Effector memory CD8-positive, alpha-beta T cell (primary cell): ENCODE measurements at regions not wholly inside any gene's neighbourhood (a gene's known extent, or its start where the extent isn't known, plus 50 kb on each side); places are given as distances from the start of the nearest gene placed in this dataset.
"Not testable (repeated sequence)": the region's sequence is repeated elsewhere in the genome, so short reads cannot be mapped to it uniquely, and the experiment has no call there.

Experiments
- ATAC-seq: fragments of 150-1000 bp; cut with Tn5 transposase; replicated peaks from 2 replicates; pipeline ENCODE4 v1.10.0; 2021; ENCODE audit warnings: mild to moderate bottlenecking, moderate library complexity
- DNase-seq, 3 experiments: peaks; one replicate each; pipeline ENCODE4 v3.0.0; 2021
- H3K27ac Mint-ChIP-seq, 2 donors: one replicate each; pipeline ENCODE4 v1.8.0; 2022; ENCODE audit warnings: mild to moderate bottlenecking in 2 of 2, mixed read lengths in 2 of 2, moderate library complexity in 2 of 2
- H3K27me3 Mint-ChIP-seq, 2 donors: one replicate each; pipeline ENCODE4 v1.8.0; 2022; ENCODE audit warnings: mixed read lengths in 2 of 2
- H3K36me3 Mint-ChIP-seq: one replicate; pipeline ENCODE4 v1.8.0; 2022; ENCODE audit warnings: mild to moderate bottlenecking, moderate library complexity, mixed read lengths; ENCODE audit not compliant: insufficient read depth
- H3K4me1 Mint-ChIP-seq, 2 donors: one replicate each; pipeline ENCODE4 v1.8.0; 2022; ENCODE audit warnings: low read depth in 2 of 2, mixed read lengths in 2 of 2
- H3K4me3 Mint-ChIP-seq, 2 donors: one replicate each; pipeline ENCODE4 v1.8.0; 2022; ENCODE audit warnings: mild to moderate bottlenecking in 2 of 2, mixed read lengths in 2 of 2, moderate library complexity in 2 of 2
- H3K9me3 Mint-ChIP-seq, 2 donors: one replicate each; pipeline ENCODE4 v1.8.0; 2022; ENCODE audit warnings: mixed read lengths in 2 of 2

- no peak for DNase-seq
- Mint-ChIP-seq H3K4me1 (peaks cover 0 to 2% of the 10 kb centered on the region in 2 donors), H3K36me3 (no peaks in the 10 kb centered on the region), H3K9me3 (peaks cover 8% of the 10 kb centered on the region in 2 donors), H3K4me3 (no peak overlapping the region), H3K27ac (no peak overlapping the region), H3K27me3 (no peaks in the 10 kb centered on the region)
- ATAC-seq: no peak
Measured at GRCh38 chr3:87448558-87448957, 172.2 kb upstream of the POU1F1 start.

GRCh38 chr3:87446849-87447387 lies 170.5 kb upstream of the POU1F1 start:
- DNase-seq (no peak), ATAC-seq (no peak)
- H3K4me3 Mint-ChIP-seq: no peak overlapping the region
- H3K27ac Mint-ChIP-seq: no peak overlapping the region
- H3K4me1 Mint-ChIP-seq: no peaks in the 10 kb centered on the region
- H3K27me3 Mint-ChIP-seq: no peaks in the 10 kb centered on the region
- no peaks in the 10 kb centered on the region for H3K36me3 Mint-ChIP-seq
- H3K9me3 Mint-ChIP-seq: peaks cover 8% of the 10 kb centered on the region in 2 donors

- no peaks in the 10 kb centered on the region for H3K27me3 Mint-ChIP-seq
- H3K9me3 Mint-ChIP-seq: no peaks in the 10 kb centered on the region
- ATAC-seq (no peak), DNase-seq (no peak)
- no peak overlapping the region for H3K4me3 Mint-ChIP-seq
- H3K4me1 Mint-ChIP-seq: no peaks in the 10 kb centered on the region
- H3K36me3 Mint-ChIP-seq: no peaks in the 10 kb centered on the region
- H3K27ac Mint-ChIP-seq: no peak overlapping the region
Measured at GRCh38 chr3:87442470-87442869, 166.1 kb upstream of the POU1F1 start.

GRCh38 chr3:87437765-87438164 lies 161.4 kb upstream of the POU1F1 start:
- Mint-ChIP-seq H3K27ac (no peak overlapping the region), H3K4me1 (no peaks in the 10 kb centered on the region), H3K27me3 (no peaks in the 10 kb centered on the region), H3K4me3 (no peak overlapping the region), H3K36me3 (no peaks in the 10 kb centered on the region), H3K9me3 (peaks cover 0 to 2% of the 10 kb centered on the region in 2 donors)
- no peak for DNase-seq
- no peak for ATAC-seq

- Mint-ChIP-seq H3K9me3 (peaks cover 0 to 2% of the 10 kb centered on the region in 2 donors), H3K36me3 (no peaks in the 10 kb centered on the region), H3K27me3 (no peaks in the 10 kb centered on the region), H3K27ac (no peak overlapping the region), H3K4me1 (no peaks in the 10 kb centered on the region), H3K4me3 (no peak overlapping the region)
- no peak for ATAC-seq
- DNase-seq: no peak
Measured at GRCh38 chr3:87436781-87437543, 160.6 kb upstream of the POU1F1 start.

- Mint-ChIP-seq H3K4me1 (no peaks in the 10 kb centered on the region), H3K9me3 (peaks cover 0 to 2% of the 10 kb centered on the region in 2 donors), H3K36me3 (no peaks in the 10 kb centered on the region), H3K4me3 (no peak overlapping the region), H3K27ac (no peak overlapping the region), H3K27me3 (no peaks in the 10 kb centered on the region)
- ATAC-seq (no peak), DNase-seq (no peak)
Measured at GRCh38 chr3:87435926-87436620, 159.7 kb upstream of the POU1F1 start.

- not testable (repeated sequence) for H3K36me3 Mint-ChIP-seq, H3K4me1 Mint-ChIP-seq, DNase-seq, H3K4me3 Mint-ChIP-seq, H3K27ac Mint-ChIP-seq, H3K27me3 Mint-ChIP-seq, ATAC-seq, H3K9me3 Mint-ChIP-seq
Measured at GRCh38 chr3:87433445-87433844, 157.1 kb upstream of the POU1F1 start.

- no peaks in the 10 kb centered on the region for H3K27me3 Mint-ChIP-seq
- H3K4me1 Mint-ChIP-seq: no peaks in the 10 kb centered on the region
- H3K36me3 Mint-ChIP-seq: no peaks in the 10 kb centered on the region
- peaks cover 0 to 2% of the 10 kb centered on the region in 2 donors for H3K9me3 Mint-ChIP-seq
- H3K4me3 Mint-ChIP-seq: no peak overlapping the region
- H3K27ac Mint-ChIP-seq: no peak overlapping the region
- no peak for ATAC-seq
- DNase-seq: no peak
Measured at GRCh38 chr3:87426918-87427317, 150.5 kb upstream of the POU1F1 start.

GRCh38 chr3:87425056-87425455 lies 148.7 kb upstream of the POU1F1 start:
- ATAC-seq: no peak
- Mint-ChIP-seq H3K36me3 (no peaks in the 10 kb centered on the region), H3K4me1 (no peaks in the 10 kb centered on the region), H3K27ac (no peak overlapping the region), H3K9me3 (peaks cover 0 to 2% of the 10 kb centered on the region in 2 donors), H3K27me3 (no peaks in the 10 kb centered on the region), H3K4me3 (no peak overlapping the region)
- DNase-seq: no peak

- Mint-ChIP-seq H3K27me3 (no peaks in the 10 kb centered on the region), H3K27ac (no peak overlapping the region), H3K36me3 (peaks cover 5% of the 10 kb centered on the region), H3K9me3 (no peaks in the 10 kb centered on the region), H3K4me3 (no peak overlapping the region), H3K4me1 (no peaks in the 10 kb centered on the region)
- DNase-seq (no peak), ATAC-seq (no peak)
Measured at GRCh38 chr3:87423336-87423735, 147.0 kb upstream of the POU1F1 start.

GRCh38 chr3:87422333-87422732 lies 145.9 kb upstream of the POU1F1 start:
- Mint-ChIP-seq H3K9me3 (no peaks in the 10 kb centered on the region), H3K27me3 (no peaks in the 10 kb centered on the region), H3K4me1 (no peaks in the 10 kb centered on the region), H3K4me3 (no peak overlapping the region), H3K27ac (no peak overlapping the region), H3K36me3 (peaks cover 5% of the 10 kb centered on the region)
- DNase-seq: no peak
- ATAC-seq: no peak

- no peak for ATAC-seq
- H3K4me3 Mint-ChIP-seq: no peak overlapping the region
- no peak overlapping the region for H3K27ac Mint-ChIP-seq
- no peaks in the 10 kb centered on the region for H3K4me1 Mint-ChIP-seq
- H3K36me3 Mint-ChIP-seq: peaks cover 5% of the 10 kb centered on the region
- DNase-seq: no peak
- H3K9me3 Mint-ChIP-seq: no peaks in the 10 kb centered on the region
- no peaks in the 10 kb centered on the region for H3K27me3 Mint-ChIP-seq
Measured at GRCh38 chr3:87420171-87420570, 143.8 kb upstream of the POU1F1 start.

- no peaks in the 10 kb centered on the region for H3K9me3 Mint-ChIP-seq
Measured at GRCh38 chr3:87414271-87414670, 137.9 kb upstream of the POU1F1 start.

GRCh38 chr3:87413814-87414213 lies 137.4 kb upstream of the POU1F1 start:
- ATAC-seq: no peak
- DNase-seq: no peak
- H3K27me3 Mint-ChIP-seq: no peaks in the 10 kb centered on the region
- no peak overlapping the region for H3K27ac Mint-ChIP-seq
- H3K4me1 Mint-ChIP-seq: no peaks in the 10 kb centered on the region
- no peak overlapping the region for H3K4me3 Mint-ChIP-seq
- no peaks in the 10 kb centered on the region for H3K9me3 Mint-ChIP-seq
- peaks cover under 1% of the 10 kb centered on the region for H3K36me3 Mint-ChIP-seq

More at GRCh38 chr3:87414271-87414670, 137.9 kb upstream of the POU1F1 start:
- DNase-seq (no peak), ATAC-seq (no peak)
- Mint-ChIP-seq H3K4me1 (no peaks in the 10 kb centered on the region), H3K36me3 (peaks cover 5% of the 10 kb centered on the region), H3K4me3 (no peak overlapping the region), H3K27me3 (no peaks in the 10 kb centered on the region), H3K27ac (no peak overlapping the region)
